Progenitor cell of endocrine pancreas (in vitro differentiated cells): ENCODE measurements at regions not wholly inside any gene's neighbourhood (a gene's known extent, or its start where the extent isn't known, plus 50 kb on each side); places are given as distances from the start of the nearest gene placed in this dataset.

Source experiments
- DNase-seq: peaks from one replicate; pipeline ENCODE4 v3.0.0; 2021; ENCODE audit warnings: low spot score; ENCODE audit not compliant: unreplicated experiment
- H3K27ac Mint-ChIP-seq: 2 replicates; pipeline ENCODE4 v1.8.0; 2021; ENCODE audit warnings: mild to moderate bottlenecking, moderate library complexity, mixed read lengths
- H3K27me3 Mint-ChIP-seq: 2 replicates; pipeline ENCODE4 v1.8.0; 2021; ENCODE audit warnings: mixed read lengths
- H3K36me3 Mint-ChIP-seq: 2 replicates; pipeline ENCODE4 v1.8.0; 2022; ENCODE audit warnings: mixed read lengths; ENCODE audit not compliant: insufficient read depth
- H3K4me1 Mint-ChIP-seq: 2 replicates; pipeline ENCODE4 v1.8.0; 2021; ENCODE audit warnings: low read depth, mixed read lengths
- H3K4me3 Mint-ChIP-seq: 2 replicates; pipeline ENCODE4 v1.8.0; 2021; ENCODE audit warnings: low read depth, mild to moderate bottlenecking, moderate library complexity, mixed read lengths
- H3K9me3 Mint-ChIP-seq: 2 replicates; pipeline ENCODE4 v1.8.0; 2021; ENCODE audit warnings: low read depth, mixed read lengths
- TF ChIP-seq, protein P1 (sequence below): fragments of 200-600 bp; sonication (generic); IDR thresholded peaks from one replicate; pipeline ENCODE4 v1.5.0; 2021; ENCODE audit warnings: antibody characterized with exemption, mild to moderate bottlenecking; ENCODE audit not compliant: unreplicated experiment

DNA sequence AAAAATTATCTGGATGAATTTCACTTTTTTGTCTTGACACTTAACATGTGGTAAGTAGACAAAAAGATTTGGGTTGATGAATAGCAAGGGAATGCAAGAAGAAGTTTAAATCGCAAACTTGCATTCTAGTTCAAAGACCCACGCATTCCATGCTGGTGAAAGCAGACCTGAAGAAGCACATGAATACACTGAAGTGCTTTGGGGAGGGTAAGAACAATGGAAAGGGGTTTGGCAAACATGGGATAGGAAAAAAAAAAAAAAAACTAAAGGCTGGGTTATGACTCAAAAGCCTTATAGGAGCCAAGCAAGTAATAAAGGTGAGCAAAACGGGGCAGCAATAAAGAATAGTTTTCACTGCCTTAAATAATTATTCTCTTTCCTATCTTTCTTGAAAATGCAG is 450.2 kb downstream of the LMO4 start:
- H3K4me3 Mint-ChIP-seq = no peak overlapping the region
- no peak overlapping the region for H3K27ac Mint-ChIP-seq
- no peaks in the 10 kb centered on the region for H3K4me1 Mint-ChIP-seq
- TF ChIP-seq, protein P1, sequence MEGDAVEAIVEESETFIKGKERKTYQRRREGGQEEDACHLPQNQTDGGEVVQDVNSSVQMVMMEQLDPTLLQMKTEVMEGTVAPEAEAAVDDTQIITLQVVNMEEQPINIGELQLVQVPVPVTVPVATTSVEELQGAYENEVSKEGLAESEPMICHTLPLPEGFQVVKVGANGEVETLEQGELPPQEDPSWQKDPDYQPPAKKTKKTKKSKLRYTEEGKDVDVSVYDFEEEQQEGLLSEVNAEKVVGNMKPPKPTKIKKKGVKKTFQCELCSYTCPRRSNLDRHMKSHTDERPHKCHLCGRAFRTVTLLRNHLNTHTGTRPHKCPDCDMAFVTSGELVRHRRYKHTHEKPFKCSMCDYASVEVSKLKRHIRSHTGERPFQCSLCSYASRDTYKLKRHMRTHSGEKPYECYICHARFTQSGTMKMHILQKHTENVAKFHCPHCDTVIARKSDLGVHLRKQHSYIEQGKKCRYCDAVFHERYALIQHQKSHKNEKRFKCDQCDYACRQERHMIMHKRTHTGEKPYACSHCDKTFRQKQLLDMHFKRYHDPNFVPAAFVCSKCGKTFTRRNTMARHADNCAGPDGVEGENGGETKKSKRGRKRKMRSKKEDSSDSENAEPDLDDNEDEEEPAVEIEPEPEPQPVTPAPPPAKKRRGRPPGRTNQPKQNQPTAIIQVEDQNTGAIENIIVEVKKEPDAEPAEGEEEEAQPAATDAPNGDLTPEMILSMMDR = no peak
- no peaks in the 10 kb centered on the region for H3K36me3 Mint-ChIP-seq
- no peak for DNase-seq
- H3K9me3 Mint-ChIP-seq = no peaks in the 10 kb centered on the region
- no peaks in the 10 kb centered on the region for H3K27me3 Mint-ChIP-seq

DNA sequence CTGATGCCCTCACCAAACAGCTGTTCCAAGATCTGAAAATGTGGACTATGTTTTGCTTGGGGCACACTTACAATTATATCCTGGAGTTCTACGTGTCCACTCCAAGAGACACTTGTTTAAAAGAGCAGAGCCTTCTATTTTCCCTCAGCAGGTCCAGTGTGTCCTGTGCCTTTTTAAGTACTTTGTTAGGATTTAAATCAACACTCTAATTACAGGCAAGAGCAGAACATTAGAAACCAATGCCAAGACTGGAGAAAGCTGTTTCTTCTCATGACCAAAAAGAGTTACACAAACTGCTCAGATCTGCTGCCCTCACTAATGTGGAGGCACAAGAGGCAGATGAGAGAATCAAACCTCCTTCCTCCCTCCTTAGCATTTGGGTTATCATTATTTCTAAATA is 452.9 kb downstream of the LMO4 start:
- DNase-seq = no peak
- H3K4me1 Mint-ChIP-seq = peaks cover 5% of the 10 kb centered on the region
- no peak overlapping the region for H3K4me3 Mint-ChIP-seq
- H3K36me3 Mint-ChIP-seq = no peaks in the 10 kb centered on the region
- no peaks in the 10 kb centered on the region for H3K9me3 Mint-ChIP-seq
- TF ChIP-seq, protein P1 = no peak
- H3K27ac Mint-ChIP-seq = no peak overlapping the region
- no peaks in the 10 kb centered on the region for H3K27me3 Mint-ChIP-seq

DNA sequence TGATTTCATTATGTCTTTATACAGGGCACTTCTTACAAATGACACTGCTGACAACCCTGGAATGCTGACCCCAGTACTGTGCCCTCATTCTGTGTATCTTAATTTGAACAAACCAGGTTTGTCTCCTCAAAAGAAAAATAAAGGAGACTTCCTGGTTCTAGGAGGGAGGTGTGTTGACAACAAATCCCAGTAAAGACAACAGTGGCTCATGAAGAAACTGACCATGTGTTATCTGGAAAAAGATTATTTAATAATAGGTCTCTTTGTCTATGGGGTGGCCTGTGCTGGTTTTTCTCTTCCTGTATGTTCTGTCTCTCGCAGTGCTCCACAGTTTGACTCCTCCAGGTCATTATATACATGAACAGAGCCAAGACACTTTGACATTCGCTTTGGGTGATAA is 454.6 kb downstream of the LMO4 start:
- no peaks in the 10 kb centered on the region for H3K27me3 Mint-ChIP-seq
- no peak overlapping the region for H3K27ac Mint-ChIP-seq
- peaks cover 19% of the 10 kb centered on the region for H3K4me1 Mint-ChIP-seq
- H3K4me3 Mint-ChIP-seq = no peak overlapping the region
- TF ChIP-seq, protein P1 = no peak
- no peak for DNase-seq
- no peaks in the 10 kb centered on the region for H3K36me3 Mint-ChIP-seq
- H3K9me3 Mint-ChIP-seq = no peaks in the 10 kb centered on the region

DNA sequence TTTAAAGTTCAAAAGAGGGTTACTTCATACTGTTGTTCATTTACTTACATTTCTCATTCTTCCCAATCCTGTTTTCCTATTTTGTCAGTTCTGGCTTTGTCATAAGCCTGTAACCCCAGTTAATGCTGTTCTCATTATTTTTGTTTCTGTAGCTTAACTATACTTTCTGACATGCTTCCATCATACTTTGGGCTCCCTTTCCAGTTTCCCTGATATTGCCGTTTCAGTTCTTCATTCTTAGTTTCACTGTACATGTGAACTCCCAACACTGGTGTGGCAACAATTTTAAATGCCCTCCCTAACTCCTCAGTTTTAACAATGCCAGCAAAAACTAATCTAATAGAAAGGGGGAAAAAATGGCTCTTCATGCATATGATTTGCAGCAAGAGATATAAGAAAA is 456.7 kb downstream of the LMO4 start:
- TF ChIP-seq, protein P1 = no peak
- H3K27ac Mint-ChIP-seq = no peak overlapping the region
- no peaks in the 10 kb centered on the region for H3K36me3 Mint-ChIP-seq

DNA sequence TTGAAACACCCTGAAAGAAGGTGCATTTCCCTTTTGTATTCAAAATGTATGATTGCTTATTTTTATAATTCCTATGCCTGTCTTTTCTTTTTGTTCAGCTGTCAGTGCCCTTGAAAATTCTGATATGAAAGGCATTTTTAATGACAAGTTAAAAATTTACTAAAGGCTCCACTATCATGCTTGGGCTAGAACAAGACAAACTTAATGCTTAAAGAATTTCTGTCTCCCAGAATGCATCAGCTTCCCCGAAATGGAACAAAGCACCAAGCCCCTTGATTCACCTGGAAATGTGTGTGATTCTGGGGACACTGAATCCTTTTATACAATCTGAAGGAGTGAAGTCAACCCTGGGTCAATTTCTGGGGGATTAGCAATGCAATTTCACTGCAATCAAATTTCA is 457.5 kb downstream of the LMO4 start:
- Mint-ChIP-seq H3K27ac (no peak overlapping the region), H3K27me3 (no peaks in the 10 kb centered on the region), H3K4me1 (peaks cover 19% of the 10 kb centered on the region), H3K36me3 (no peaks in the 10 kb centered on the region), H3K9me3 (no peaks in the 10 kb centered on the region), H3K4me3 (no peak overlapping the region)
- TF ChIP-seq, protein P1 = no peak
- no peak for DNase-seq

More for the DNA sequence above, 456.7 kb downstream of the LMO4 start:
- Mint-ChIP-seq H3K9me3 (no peaks in the 10 kb centered on the region), H3K4me3 (no peak overlapping the region), H3K4me1 (peaks cover 19% of the 10 kb centered on the region), H3K27me3 (no peaks in the 10 kb centered on the region)
- DNase-seq = no peak
